ENCODE measurements at regions not wholly inside any gene's neighbourhood (a gene's known extent, or its start where the extent isn't known, plus 50 kb on each side); places are given as distances from the start of the nearest gene placed in this dataset.

- DNase-seq, result no peak
- WGBS, 2 donors, result 45 to 69% methylated on average over 2 of the region's 2 CpGs
- intact Hi-C loops (cut with DNase I), result no loop called here
- Histone ChIP-seq H3K36me3 (no peaks in the 10 kb centered on the region), H3K27me3 (no peaks in the 10 kb centered on the region), H3K27ac (no peak overlapping the region), H3K4me3 (no peak overlapping the region), H3K4me1 (no peaks in the 10 kb centered on the region), H3K9me3 (no peaks in the 10 kb centered on the region)
- TF ChIP-seq POLR2A (IDR thresholded peaks at IDR 0.05) (no peak), CTCF (IDR thresholded peaks at IDR 0.05) (no peak), EP300 (IDR thresholded peaks at IDR 0.05) (no peak), POLR2AphosphoS5 (IDR thresholded peaks at IDR 0.05) (no peak)
Measured at GRCh38 chr5:54362434-54362833, 52.1 kb upstream of the ARL15 start.

GRCh38 chr5:54361691-54362411 is 51.5 kb upstream of the ARL15 start:
- 20 to 70% methylated on average over 6 of the region's 6 CpGs for WGBS, 2 donors
- Histone ChIP-seq H3K4me3 (no peak overlapping the region), H3K9me3 (no peaks in the 10 kb centered on the region), H3K36me3 (no peaks in the 10 kb centered on the region), H3K4me1 (no peaks in the 10 kb centered on the region), H3K27ac (no peak overlapping the region), H3K27me3 (no peaks in the 10 kb centered on the region)
- TF ChIP-seq EP300 (IDR thresholded peaks at IDR 0.05) (no peak), POLR2A (IDR thresholded peaks at IDR 0.05) (no peak), CTCF (IDR thresholded peaks at IDR 0.05) (no peak), POLR2AphosphoS5 (IDR thresholded peaks at IDR 0.05) (no peak)
- intact Hi-C loops (cut with DNase I), result no loop called here
- no peak for DNase-seq

GRCh38 chr5:54360925-54361662 is 50.7 kb upstream of the ARL15 start:
- no peak for TF ChIP-seq EP300 (IDR thresholded peaks at IDR 0.05)
- TF ChIP-seq POLR2A (IDR thresholded peaks at IDR 0.05), result no peak
- WGBS, 2 donors, result 12 to 59% methylated on average over 2 of the region's 2 CpGs
- Histone ChIP-seq H3K36me3 (no peaks in the 10 kb centered on the region), H3K27ac (no peak overlapping the region), H3K4me3 (no peak overlapping the region), H3K4me1 (no peaks in the 10 kb centered on the region), H3K9me3 (no peaks in the 10 kb centered on the region), H3K27me3 (no peaks in the 10 kb centered on the region)
- no peak for DNase-seq
- intact Hi-C loops (cut with DNase I), result no loop called here

Data from sigmoid colon (tissue), 6 donors.